Esophagus muscularis mucosa (tissue), 4 donors: ENCODE measurements at regions not wholly inside any gene's neighbourhood (a gene's known extent, or its start where the extent isn't known, plus 50 kb on each side); places are given as distances from the start of the nearest gene placed in this dataset.

Experiments used
- EP300 ChIP-seq: sonication (generic); formaldehyde crosslinking; IDR thresholded peaks from one replicate; pipeline ENCODE4 v1.6.1; 2017; ENCODE audit warnings: antibody characterized with exemption
- POLR2A ChIP-seq: fragments of 450-650 bp; IDR thresholded peaks from one replicate; pipeline ENCODE4 v1.6.1; 2017; ENCODE audit warnings: antibody characterized with exemption, moderate library complexity, mild to moderate bottlenecking, low read depth
- POLR2AphosphoS5 ChIP-seq, 2 donors: sonication (generic); formaldehyde crosslinking; IDR thresholded peaks; one replicate each; pipeline ENCODE4 v1.6.1; 2017; ENCODE audit warnings: antibody characterized with exemption in 2 of 2
- TF ChIP-seq, protein P1 (sequence below), 3 experiments: fragments of 200-600 bp in 2 of 3; fragments of 450-650 bp in 1 of 3; sonication (generic) in 2 of 3; IDR thresholded peaks; one replicate each; pipeline ENCODE4 v1.5.1; 2017 to 2019; ENCODE audit warnings: antibody characterized with exemption in 3 of 3, mild to moderate bottlenecking in 2 of 3, moderate library complexity in 1 of 3

- TF ChIP-seq POLR2AphosphoS5 (IDR thresholded peaks at IDR 0.05) (no peak), POLR2A (no peak), EP300 (no peak)
- TF ChIP-seq, protein P1, sequence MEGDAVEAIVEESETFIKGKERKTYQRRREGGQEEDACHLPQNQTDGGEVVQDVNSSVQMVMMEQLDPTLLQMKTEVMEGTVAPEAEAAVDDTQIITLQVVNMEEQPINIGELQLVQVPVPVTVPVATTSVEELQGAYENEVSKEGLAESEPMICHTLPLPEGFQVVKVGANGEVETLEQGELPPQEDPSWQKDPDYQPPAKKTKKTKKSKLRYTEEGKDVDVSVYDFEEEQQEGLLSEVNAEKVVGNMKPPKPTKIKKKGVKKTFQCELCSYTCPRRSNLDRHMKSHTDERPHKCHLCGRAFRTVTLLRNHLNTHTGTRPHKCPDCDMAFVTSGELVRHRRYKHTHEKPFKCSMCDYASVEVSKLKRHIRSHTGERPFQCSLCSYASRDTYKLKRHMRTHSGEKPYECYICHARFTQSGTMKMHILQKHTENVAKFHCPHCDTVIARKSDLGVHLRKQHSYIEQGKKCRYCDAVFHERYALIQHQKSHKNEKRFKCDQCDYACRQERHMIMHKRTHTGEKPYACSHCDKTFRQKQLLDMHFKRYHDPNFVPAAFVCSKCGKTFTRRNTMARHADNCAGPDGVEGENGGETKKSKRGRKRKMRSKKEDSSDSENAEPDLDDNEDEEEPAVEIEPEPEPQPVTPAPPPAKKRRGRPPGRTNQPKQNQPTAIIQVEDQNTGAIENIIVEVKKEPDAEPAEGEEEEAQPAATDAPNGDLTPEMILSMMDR (IDR thresholded peaks at IDR 0.05) = no peak
These were observed 323.5 kb downstream of the FOXO1 start for GRCh38 chr13:40342901-40343300.
